Mesenchymal stem cell (in vitro differentiated cells and primary cell): ENCODE measurements at regions not wholly inside any gene's neighbourhood (a gene's known extent, or its start where the extent isn't known, plus 50 kb on each side); places are given as distances from the start of the nearest gene placed in this dataset.

Experiments used
- DNase-seq: peaks from one replicate; pipeline ENCODE4 v3.0.0-alpha.2; 2013
- H2AFZ ChIP-seq: one replicate; pipeline ENCODE4 v1.6.1; 2013; ENCODE audit warnings: low read depth, mild to moderate bottlenecking, control low read depth, inconsistent platforms, low read length, moderate library complexity
- H2AK5ac ChIP-seq: 2 replicates; pipeline ENCODE4 v1.6.1; 2013; ENCODE audit warnings: low read length, moderate library complexity, mild to moderate bottlenecking, inconsistent platforms; ENCODE audit not compliant: severe bottlenecking
- H2BK120ac ChIP-seq: one replicate; pipeline ENCODE4 v1.6.1; 2013; ENCODE audit warnings: low read depth, mild to moderate bottlenecking, inconsistent platforms, low read length, moderate library complexity
- H2BK12ac ChIP-seq, 2 experiments: one replicate each; pipeline ENCODE4 v1.6.1; 2013; ENCODE audit warnings: inconsistent platforms in 2 of 2, low read length in 2 of 2, mild to moderate bottlenecking in 2 of 2, moderate library complexity in 2 of 2, control low read depth in 1 of 2
- H2BK15ac ChIP-seq: one replicate; pipeline ENCODE4 v1.6.1; 2013; ENCODE audit warnings: mild to moderate bottlenecking, low read depth, inconsistent platforms; ENCODE audit not compliant: poor library complexity, severe bottlenecking
- H2BK5ac ChIP-seq: 2 replicates; pipeline ENCODE4 v1.6.1; 2013; ENCODE audit warnings: low read depth, mild to moderate bottlenecking, low read length, control low read depth, inconsistent platforms; ENCODE audit not compliant: poor library complexity, severe bottlenecking
- H3K14ac ChIP-seq, 2 experiments: one replicate each; pipeline ENCODE4 v1.6.1; 2013; ENCODE audit warnings: inconsistent platforms in 2 of 2, low read length in 2 of 2, control low read depth in 1 of 2, mild to moderate bottlenecking in 1 of 2, moderate library complexity in 1 of 2
- H3K18ac ChIP-seq, 2 experiments: one replicate each; pipeline ENCODE4 v1.6.1; 2013; ENCODE audit warnings: inconsistent platforms in 2 of 2, low read length in 2 of 2, control low read depth in 1 of 2, low read depth in 1 of 2, mild to moderate bottlenecking in 1 of 2
- H3K23ac ChIP-seq, 2 experiments: one replicate each; pipeline ENCODE4 v1.6.1; 2013; ENCODE audit warnings: inconsistent platforms in 2 of 2, low read length in 2 of 2, mild to moderate bottlenecking in 2 of 2, moderate library complexity in 2 of 2, control low read depth in 1 of 2
- H3K27ac ChIP-seq: 2 replicates; pipeline ENCODE4 v1.5.1; 2013; ENCODE audit warnings: mild to moderate bottlenecking, moderate library complexity, low read length, control low read depth, inconsistent platforms; ENCODE audit not compliant: poor library complexity, severe bottlenecking
- H3K27me3 ChIP-seq, 2 experiments: 2 replicates each; pipeline versions ENCODE4 v1.6.1 to v1.7.0; 2013; ENCODE audit warnings: low read length in 2 of 2, mild to moderate bottlenecking in 2 of 2, moderate library complexity in 2 of 2, control low read depth in 1 of 2, inconsistent platforms in 1 of 2; ENCODE audit not compliant: control insufficient read depth in 1 of 2, insufficient read depth in 1 of 2
- H3K36me3 ChIP-seq, 2 experiments: 2 replicates each; pipeline versions ENCODE4 v1.6.1 to v1.7.0; 2013; ENCODE audit warnings: low read length in 2 of 2, control low read depth in 1 of 2, inconsistent platforms in 1 of 2, low read depth in 1 of 2, mild to moderate bottlenecking in 1 of 2; ENCODE audit not compliant: insufficient read depth in 2 of 2, control insufficient read depth in 1 of 2
- H3K4ac ChIP-seq, 2 experiments: one replicate each; pipeline ENCODE4 v1.6.1; 2013; ENCODE audit warnings: inconsistent platforms in 2 of 2, low read length in 2 of 2, mild to moderate bottlenecking in 2 of 2, moderate library complexity in 2 of 2, control low read depth in 1 of 2, low read depth in 1 of 2
- H3K4me1 ChIP-seq: 2 replicates; pipeline ENCODE4 v1.6.1; 2013; ENCODE audit warnings: low read depth, low read length, control low read depth; ENCODE audit not compliant: control insufficient read depth, insufficient read depth
- H3K4me2 ChIP-seq: 2 replicates; pipeline ENCODE4 v1.6.1; 2013; ENCODE audit warnings: low read length, mild to moderate bottlenecking, inconsistent platforms; ENCODE audit not compliant: poor library complexity, severe bottlenecking
- H3K4me3 ChIP-seq, 2 experiments: 2 replicates each; pipeline versions ENCODE4 v1.5.1 to v1.7.0; 2013; ENCODE audit warnings: low read length in 2 of 2, mild to moderate bottlenecking in 2 of 2, control low read depth in 1 of 2, low read depth in 1 of 2; ENCODE audit not compliant: insufficient read depth in 1 of 2
- H3K79me1 ChIP-seq: replicated peaks from 2 replicates; pipeline ENCODE4 v1.6.1; 2013; ENCODE audit warnings: mild to moderate bottlenecking, control low read depth, low read length, inconsistent platforms; ENCODE audit not compliant: poor library complexity, severe bottlenecking
- H3K9ac ChIP-seq: 2 replicates; pipeline ENCODE4 v1.7.0; 2013; ENCODE audit warnings: mild to moderate bottlenecking, low read length, moderate library complexity
- H3K9me3 ChIP-seq: 2 replicates; pipeline ENCODE4 v1.7.0; 2013; ENCODE audit warnings: mild to moderate bottlenecking, low read length; ENCODE audit not compliant: control insufficient read depth
- H4K8ac ChIP-seq: one replicate; pipeline ENCODE4 v1.6.1; 2013; ENCODE audit warnings: inconsistent platforms, mild to moderate bottlenecking, low read length, moderate library complexity
- H4K91ac ChIP-seq: one replicate; pipeline ENCODE4 v1.6.1; 2013; ENCODE audit warnings: mild to moderate bottlenecking, low read length, inconsistent platforms
- WGBS: methylation state at CpG from one replicate; pipeline ENCODE4 v1.1.7; 2013; ENCODE audit warnings: mixed read lengths; 5-methylcytosine and 5-hydroxymethylcytosine counted together

DNA sequence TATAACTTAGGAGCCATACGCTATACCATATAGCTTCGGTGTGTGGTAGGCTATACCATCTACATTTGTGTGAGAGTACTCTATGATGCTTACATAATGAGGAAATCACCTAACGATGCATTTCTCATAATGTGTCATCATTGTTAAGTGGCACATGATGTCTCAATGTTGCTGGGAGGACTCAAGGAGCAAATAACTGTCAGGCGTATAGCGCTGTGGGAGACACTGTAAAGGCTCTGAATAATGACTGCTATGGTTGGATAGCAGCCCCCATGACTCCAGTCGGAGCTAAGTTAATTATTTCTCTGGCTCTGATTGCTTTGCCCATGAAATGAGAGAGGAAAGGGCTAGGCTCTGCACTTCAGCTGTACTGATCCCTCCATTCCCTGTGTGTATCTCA lies 197.2 kb downstream of the RGS9 start:
- Histone ChIP-seq H2BK120ac (no peak overlapping the region), H2BK12ac (no peak overlapping the region), H2AFZ (no peak overlapping the region), H2BK5ac (no peak overlapping the region), H3K4me1 (no peaks in the 10 kb centered on the region), H3K18ac (no peak overlapping the region), H3K27ac (no peak overlapping the region), H3K9me3 (no peaks in the 10 kb centered on the region), H4K91ac (no peak overlapping the region), H4K8ac (no peak overlapping the region), H3K36me3 (no peaks in the 10 kb centered on the region), H3K79me1 (no peaks in the 10 kb centered on the region), H3K4ac (no peak overlapping the region), H2AK5ac (no peak overlapping the region), H3K4me2 (no peak overlapping the region), H3K9ac (no peak overlapping the region), H3K23ac (no peak overlapping the region), H2BK15ac (no peak overlapping the region), H3K27me3 (peaks cover 0 to 4% of the 10 kb centered on the region in 2 experiments), H3K14ac (no peak overlapping the region), H3K4me3 (no peak overlapping the region)
- DNase-seq: no peak
- WGBS: 86% methylated on average over 6 of the region's 6 CpGs

DNA sequence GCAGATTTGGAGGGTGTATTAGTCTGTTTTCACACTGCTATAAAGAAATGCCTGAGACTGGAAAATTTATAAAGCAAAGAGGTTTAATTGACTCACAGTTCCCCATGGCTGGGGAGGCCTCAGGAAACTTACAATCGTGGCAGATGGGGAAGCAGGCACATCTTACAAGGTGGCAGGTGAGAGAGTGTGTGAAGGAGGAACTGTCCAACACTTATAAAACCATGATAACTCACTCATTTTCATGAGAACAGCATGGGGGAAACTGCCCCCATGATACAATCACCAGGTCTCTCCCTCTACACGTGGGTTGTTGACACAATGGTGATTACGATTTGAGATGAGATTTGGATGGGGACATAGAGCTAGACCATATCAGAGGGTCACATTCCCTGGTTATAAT lies 195.6 kb downstream of the RGS9 start:
- H4K8ac ChIP-seq: no peak overlapping the region
- 100% methylated on average over 1 of the region's 3 CpGs for WGBS
- no peak overlapping the region for H2BK5ac ChIP-seq
- no peak overlapping the region for H3K27ac ChIP-seq
- H4K91ac ChIP-seq: no peak overlapping the region
- H3K79me1 ChIP-seq: no peaks in the 10 kb centered on the region
- H3K14ac ChIP-seq: no peak overlapping the region
- H2BK120ac ChIP-seq: no peak overlapping the region
- no peaks in the 10 kb centered on the region for H3K4me1 ChIP-seq
- H3K9me3 ChIP-seq: peaks cover 2% of the 10 kb centered on the region
- H3K4me2 ChIP-seq: no peak overlapping the region
- no peak overlapping the region for H2AFZ ChIP-seq
- H2BK12ac ChIP-seq: no peak overlapping the region
- H3K4me3 ChIP-seq: no peak overlapping the region
- no peak overlapping the region for H3K4ac ChIP-seq
- no peak overlapping the region for H2BK15ac ChIP-seq
- no peak overlapping the region for H3K23ac ChIP-seq
- no peak overlapping the region for H2AK5ac ChIP-seq
- no peak overlapping the region for H3K18ac ChIP-seq
- H3K27me3 ChIP-seq: peaks cover 0 to 4% of the 10 kb centered on the region in 2 experiments
- no peak for DNase-seq
- no peak overlapping the region for H3K9ac ChIP-seq
- H3K36me3 ChIP-seq: no peaks in the 10 kb centered on the region

GRCh38 chr17:65332375-65332774 lies 195.2 kb downstream of the RGS9 start:
- Histone ChIP-seq H3K27me3 (peaks cover 0 to 4% of the 10 kb centered on the region in 2 experiments), H3K4me2 (no peak overlapping the region), H2AFZ (no peak overlapping the region), H2AK5ac (no peak overlapping the region), H3K14ac (no peak overlapping the region), H3K36me3 (no peaks in the 10 kb centered on the region), H3K18ac (no peak overlapping the region), H2BK5ac (no peak overlapping the region), H3K4me1 (no peaks in the 10 kb centered on the region), H3K4me3 (no peak overlapping the region), H3K23ac (no peak overlapping the region), H4K91ac (no peak overlapping the region), H2BK12ac (no peak overlapping the region), H2BK15ac (no peak overlapping the region), H3K9me3 (peaks cover 3% of the 10 kb centered on the region), H3K4ac (no peak overlapping the region), H2BK120ac (no peak overlapping the region), H3K27ac (no peak overlapping the region), H4K8ac (no peak overlapping the region), H3K79me1 (no peaks in the 10 kb centered on the region), H3K9ac (no peak overlapping the region)
- DNase-seq: peak; percentile 48
- WGBS: 26% methylated on average over 1 of the region's 1 CpG

DNA sequence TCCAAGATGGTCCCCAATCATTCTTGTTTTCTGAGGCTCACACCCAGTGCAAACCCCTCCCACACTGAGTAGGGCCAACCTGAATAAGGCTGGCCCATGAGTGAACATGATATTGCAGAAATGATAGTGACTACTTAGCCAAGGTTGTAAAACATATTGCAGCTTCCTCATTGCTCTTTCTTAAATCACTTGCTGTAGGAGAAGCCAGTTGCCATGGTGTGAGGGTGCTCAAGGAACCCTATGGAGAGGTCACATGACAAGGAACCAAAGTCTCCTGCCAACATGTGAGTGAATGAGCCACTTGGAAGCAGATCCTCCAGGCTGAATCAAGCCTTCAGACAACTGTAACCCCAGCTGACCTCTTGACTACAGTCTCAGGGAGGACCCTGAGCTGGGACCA lies 191.4 kb downstream of the RGS9 start:
- Histone ChIP-seq H3K27me3 (peaks cover 0 to 4% of the 10 kb centered on the region in 2 experiments), H2BK5ac (no peak overlapping the region), H3K4ac (no peak overlapping the region), H2BK120ac (no peak overlapping the region), H3K9me3 (peaks cover 3% of the 10 kb centered on the region), H3K14ac (no peak overlapping the region), H3K9ac (no peak overlapping the region), H3K23ac (no peak overlapping the region), H2AK5ac (no peak overlapping the region), H3K79me1 (no peaks in the 10 kb centered on the region), H2BK15ac (no peak overlapping the region), H4K8ac (no peak overlapping the region), H3K4me1 (no peaks in the 10 kb centered on the region), H2AFZ (no peak overlapping the region), H3K4me3 (no peak overlapping the region), H3K27ac (no peak overlapping the region), H3K18ac (no peak overlapping the region), H3K36me3 (no peaks in the 10 kb centered on the region), H4K91ac (no peak overlapping the region), H3K4me2 (no peak overlapping the region), H2BK12ac (no peak overlapping the region)
- DNase-seq: no peak
